GM03348 (cell line): ENCODE measurements at regions not wholly inside any gene's neighbourhood (a gene's known extent, or its start where the extent isn't known, plus 50 kb on each side); places are given as distances from the start of the nearest gene placed in this dataset.

ENCODE experiments used
- DNase-seq: peaks from one replicate; pipeline ENCODE4 v3.0.0; 2012; ENCODE audit warnings: low spot score

- no peak for DNase-seq
Observed at GRCh38 chr1:14189381-14189780, 409.1 kb upstream of the KAZN start.

GRCh38 chr1:14190508-14190907, 408.0 kb upstream of the KAZN start:
- no peak for DNase-seq

GRCh38 chr1:14194511-14194910, 404.0 kb upstream of the KAZN start:
- no peak for DNase-seq

- no peak for DNase-seq
Observed at GRCh38 chr1:14205066-14205465, 393.4 kb upstream of the KAZN start.

GRCh38 chr1:14215151-14215550, 383.3 kb upstream of the KAZN start:
- DNase-seq: no peak

- DNase-seq: no peak
Observed at GRCh38 chr1:14217384-14217783, 381.1 kb upstream of the KAZN start.

GRCh38 chr1:14220324-14220723, 378.2 kb upstream of the KAZN start:
- no peak for DNase-seq

GRCh38 chr1:14220811-14221210, 377.7 kb upstream of the KAZN start:
- no peak for DNase-seq

- DNase-seq: no peak
Observed at GRCh38 chr1:14222086-14222485, 376.4 kb upstream of the KAZN start.

- DNase-seq: no peak
Observed at GRCh38 chr1:14228677-14229076, 369.8 kb upstream of the KAZN start.

- DNase-seq: no peak
Observed at GRCh38 chr1:14233510-14233909, 365.0 kb upstream of the KAZN start.

GRCh38 chr1:14236097-14236496, 362.4 kb upstream of the KAZN start:
- DNase-seq: no peak

GRCh38 chr1:14238472-14239307, 359.8 kb upstream of the KAZN start:
- no peak for DNase-seq

GRCh38 chr1:14240265-14240664, 358.2 kb upstream of the KAZN start:
- no peak for DNase-seq

- DNase-seq: no peak
Observed at GRCh38 chr1:14242123-14242522, 356.4 kb upstream of the KAZN start.

GRCh38 chr1:14242870-14243269, 355.6 kb upstream of the KAZN start:
- DNase-seq: no peak

- DNase-seq: no peak
Observed at GRCh38 chr1:14245954-14246353, 352.5 kb upstream of the KAZN start.

- no peak for DNase-seq
Observed at GRCh38 chr1:14246471-14246870, 352.0 kb upstream of the KAZN start.

- DNase-seq: no peak
Observed at GRCh38 chr1:14247666-14248065, 350.8 kb upstream of the KAZN start.

GRCh38 chr1:14251871-14252270, 346.6 kb upstream of the KAZN start:
- DNase-seq: no peak

- DNase-seq: no peak
Observed at GRCh38 chr1:14253676-14254075, 344.8 kb upstream of the KAZN start.

GRCh38 chr1:14254251-14254650, 344.2 kb upstream of the KAZN start:
- DNase-seq: peak; percentile 8

- no peak for DNase-seq
Observed at GRCh38 chr1:14255233-14255632, 343.3 kb upstream of the KAZN start.

- DNase-seq: peak; percentile 17
Observed at GRCh38 chr1:14255711-14256110, 342.8 kb upstream of the KAZN start.
